NCI-H510A treated with DMSO at 0.1 percent for 48 hours (cell line): ENCODE measurements at regions not wholly inside any gene's neighbourhood (a gene's known extent, or its start where the extent isn't known, plus 50 kb on each side); places are given as distances from the start of the nearest gene placed in this dataset.
"Not testable (repeated sequence)": the region's sequence is repeated elsewhere in the genome, so short reads cannot be mapped to it uniquely, and the experiment has no call there.

Source experiments
- DNase-seq: peaks from one replicate; lab custom pipeline; 2025; lab: John Stamatoyannopoulos, UW

DNA sequence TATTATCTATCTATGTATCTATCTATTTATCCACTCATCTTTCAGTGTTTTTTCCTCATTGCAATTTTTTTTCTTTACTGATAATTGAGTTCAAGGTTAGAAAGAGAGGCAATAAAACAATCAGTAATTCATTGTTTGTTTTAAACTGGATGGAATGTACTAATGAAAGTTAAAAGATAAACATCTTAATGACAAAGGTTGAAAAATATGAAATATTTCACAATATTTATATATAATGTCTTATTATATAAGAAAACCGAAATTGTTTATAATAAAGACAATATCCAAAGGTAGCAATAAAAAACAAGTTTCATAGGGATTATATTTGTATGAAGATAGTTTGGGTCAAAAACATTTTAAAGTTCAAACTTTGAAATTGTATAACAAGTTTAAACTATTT lies 1015.5 kb upstream of the MIR17HG start:
- DNase-seq, result no peak

DNA sequence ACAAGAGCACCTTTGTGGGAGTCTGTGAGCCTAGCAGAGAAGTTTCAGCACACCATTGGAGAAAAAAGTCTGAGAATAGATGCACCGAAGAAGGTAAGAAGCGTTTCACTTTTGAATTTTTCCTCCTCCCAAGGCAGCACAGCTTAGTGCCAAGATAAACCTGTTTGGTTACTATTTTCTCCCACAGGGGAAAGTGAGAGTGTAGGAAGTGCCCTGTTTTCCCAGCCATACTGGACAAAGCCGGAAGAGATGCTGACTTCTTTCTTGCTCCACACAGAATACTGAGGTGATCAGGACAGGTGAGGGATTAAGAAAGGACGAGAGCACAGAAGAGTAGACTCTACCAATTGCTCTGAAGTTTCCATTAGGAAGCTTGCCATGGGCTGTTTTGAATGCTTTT lies 1011.0 kb upstream of the MIR17HG start:
- peak; percentile 14 for DNase-seq

DNA sequence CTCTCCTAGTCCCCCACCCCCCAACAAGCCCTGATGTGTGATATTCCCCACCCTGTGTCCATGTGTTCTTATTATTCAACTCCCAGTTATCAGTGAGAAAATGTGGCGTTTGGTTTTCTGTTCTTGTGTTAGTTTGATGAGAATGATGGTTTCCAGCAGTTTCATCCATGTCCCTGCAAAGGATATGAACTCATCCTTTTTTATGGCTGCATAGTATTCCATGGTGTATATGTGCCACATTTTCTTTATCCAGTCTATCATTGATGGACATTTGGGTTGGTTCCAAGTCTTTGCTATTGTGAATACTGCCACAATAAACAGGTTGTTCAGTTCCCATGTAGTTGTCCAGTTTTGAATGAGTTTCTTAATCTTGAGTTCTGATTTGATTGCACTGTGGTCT lies 1006.1 kb upstream of the MIR17HG start:
- not testable (repeated sequence) for DNase-seq

DNA sequence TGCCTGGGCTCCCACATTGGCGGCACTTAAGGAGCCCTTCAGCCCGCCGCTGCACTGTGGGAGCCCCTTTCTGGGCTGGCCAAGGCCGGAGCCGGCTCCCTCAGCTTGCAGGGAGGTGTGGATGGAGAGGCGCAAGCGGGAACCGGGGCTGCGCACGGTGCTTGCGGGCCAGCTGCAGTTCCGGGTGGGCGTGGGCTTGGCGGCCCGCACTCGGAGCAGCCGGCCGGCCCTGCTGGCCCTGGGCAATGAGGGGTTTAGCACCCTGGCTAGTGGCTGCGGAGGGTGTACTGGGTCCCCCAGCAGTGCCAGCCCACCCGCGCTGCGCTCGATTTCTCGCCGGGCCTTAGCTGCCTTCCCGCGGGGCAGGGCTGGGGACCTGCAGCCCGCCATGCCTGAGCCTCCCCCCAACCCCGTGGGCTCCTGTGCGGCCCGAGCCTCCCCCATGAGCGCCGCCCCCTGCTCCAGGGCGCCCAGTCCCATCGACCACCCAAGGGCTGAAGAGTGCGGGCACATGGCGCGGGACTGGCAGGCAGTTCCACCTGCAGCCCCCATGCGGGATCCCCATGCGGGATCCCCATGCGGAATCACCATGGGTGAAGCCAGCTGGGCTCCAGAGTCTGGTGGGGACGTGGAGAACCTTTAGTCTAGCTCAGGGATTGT lies 998.9 kb upstream of the MIR17HG start:
- not testable (repeated sequence) for DNase-seq

DNA sequence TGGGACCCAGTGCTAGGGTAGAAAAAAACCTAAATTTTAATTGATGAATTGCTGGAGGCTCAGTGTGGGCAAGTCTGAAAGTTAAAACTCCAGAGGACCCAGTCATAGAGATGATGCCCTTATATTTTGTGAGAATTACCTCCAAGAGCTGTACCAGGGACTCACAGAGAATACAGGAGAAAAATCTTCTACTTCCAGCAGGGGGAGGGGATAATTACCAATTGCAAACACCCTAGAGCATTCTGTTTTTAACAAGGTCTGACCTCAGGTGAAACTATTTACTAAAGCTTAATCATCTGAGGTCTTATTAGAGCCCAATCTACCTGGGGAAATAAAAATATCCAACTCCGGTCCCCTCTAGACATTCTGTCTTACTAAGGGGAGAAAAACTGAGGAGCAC lies 994.7 kb upstream of the MIR17HG start:
- DNase-seq, result no peak

DNA sequence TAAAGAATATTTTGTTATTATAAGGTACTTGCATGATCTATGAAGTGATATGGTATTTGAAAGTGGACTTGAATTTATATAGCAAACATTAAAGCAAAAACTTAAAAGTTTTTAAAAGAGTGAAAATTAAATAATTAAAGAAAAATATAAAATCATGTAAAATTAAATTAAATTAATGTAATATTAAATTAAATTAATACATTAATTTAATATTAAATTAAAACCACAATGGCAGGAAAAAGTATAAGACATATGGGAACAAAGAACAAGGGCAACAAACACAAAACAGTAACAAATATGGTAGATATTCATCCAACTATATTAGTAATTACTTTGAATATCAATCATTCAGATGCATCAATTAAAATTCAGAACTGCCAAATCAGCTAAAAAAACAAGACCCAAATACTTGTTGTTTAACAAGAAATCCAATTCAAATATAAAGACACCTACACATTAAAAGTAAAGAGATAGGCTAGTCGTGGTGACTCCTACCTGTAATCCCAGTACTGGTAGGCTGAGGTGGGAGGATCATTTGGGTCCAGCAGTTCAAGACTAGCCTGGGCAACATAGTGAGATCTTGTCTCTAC lies 992.2 kb upstream of the MIR17HG start:
- no peak for DNase-seq

DNA sequence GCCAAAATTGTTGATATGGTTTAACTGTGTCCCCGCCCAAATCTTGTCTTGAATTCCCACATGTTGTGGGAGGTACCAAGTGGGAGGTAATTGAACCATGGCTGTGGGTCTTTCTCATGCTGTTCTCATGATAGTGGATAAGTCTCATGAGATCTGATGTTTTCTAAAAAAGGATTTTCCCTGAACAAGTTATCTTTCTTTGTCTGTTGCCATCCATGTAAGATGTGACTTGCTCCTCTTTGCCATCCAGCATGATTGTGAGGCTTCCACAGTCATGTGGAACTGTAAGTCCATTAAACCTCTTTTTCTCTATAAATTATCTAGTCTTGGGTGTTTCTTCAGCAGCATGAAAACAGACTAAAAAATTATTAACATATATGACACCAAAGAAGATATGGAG lies 986.7 kb upstream of the MIR17HG start:
- DNase-seq, result no peak

DNA sequence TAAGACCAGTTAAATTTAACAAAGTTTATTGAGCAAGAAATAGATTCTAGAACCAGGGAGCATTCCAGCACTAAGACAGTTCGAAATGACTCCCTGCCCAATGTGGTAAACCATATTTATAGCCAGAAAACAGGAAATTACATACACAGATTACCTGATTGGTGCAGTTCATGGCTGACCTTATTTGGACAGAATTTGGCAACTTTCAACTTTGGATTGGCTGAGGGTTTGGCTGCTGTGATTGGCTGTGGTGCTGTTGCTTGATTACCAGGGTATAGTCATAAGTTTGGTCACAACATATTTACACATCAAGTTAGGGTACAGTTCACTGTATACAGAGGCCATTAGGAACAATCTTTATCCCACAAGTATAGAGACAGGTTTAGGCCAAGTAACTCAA lies 984.8 kb upstream of the MIR17HG start:
- DNase-seq, result no peak

DNA sequence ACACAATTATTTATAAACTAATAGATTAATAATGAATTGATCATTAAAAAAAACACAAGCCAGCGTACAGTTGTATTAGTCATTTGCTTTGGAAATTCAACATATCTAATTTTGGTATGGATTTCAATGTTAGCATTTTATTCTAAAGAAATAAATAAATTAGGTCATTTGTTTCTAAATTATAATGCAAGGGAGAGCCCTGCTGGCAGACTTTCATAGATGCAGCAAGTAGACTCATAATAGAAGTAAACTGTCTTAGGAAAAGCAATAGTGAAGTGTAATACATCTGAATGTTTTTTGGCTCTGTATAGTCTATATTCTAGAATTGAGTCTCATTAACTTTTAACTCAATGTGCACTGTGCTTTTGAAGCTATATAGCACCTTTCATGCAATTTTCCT lies 982.4 kb upstream of the MIR17HG start:
- no peak for DNase-seq

DNA sequence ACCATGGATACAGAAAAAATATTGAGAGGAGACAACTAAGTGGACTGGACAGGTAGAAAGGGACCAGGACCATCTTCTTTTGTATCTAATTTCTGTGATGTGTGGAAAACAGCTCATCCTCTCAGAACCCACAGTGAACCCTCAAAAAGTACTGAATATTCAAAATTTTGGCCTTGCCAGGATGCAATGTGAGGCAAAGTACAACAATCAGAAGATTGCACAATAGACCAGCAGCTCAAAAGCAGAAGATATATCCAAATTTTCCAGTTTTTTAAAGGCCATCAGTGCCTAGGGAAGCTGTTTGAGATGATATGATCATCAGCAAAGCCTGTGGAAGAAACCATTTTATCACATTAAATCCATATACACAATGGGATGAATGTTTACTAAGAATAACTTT lies 973.3 kb upstream of the MIR17HG start:
- DNase-seq, result no peak

DNA sequence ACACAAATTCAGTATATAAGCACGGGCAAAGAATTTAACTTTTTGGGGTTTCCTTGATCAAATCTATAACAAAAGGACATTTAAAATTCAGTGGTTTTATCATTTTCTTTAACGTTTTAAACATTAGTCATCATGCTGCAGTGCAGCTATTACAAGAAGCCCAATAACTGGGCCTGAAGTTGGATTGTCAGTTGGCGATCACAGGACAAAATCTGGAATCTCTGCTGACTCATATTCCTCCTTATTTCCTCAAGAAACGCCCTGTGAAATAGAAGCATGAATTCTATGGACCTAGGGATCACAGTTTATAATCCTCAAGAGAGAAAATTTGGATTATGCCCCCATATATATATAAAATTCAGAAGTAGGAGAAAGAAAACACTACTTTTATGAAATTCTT lies 971.6 kb upstream of the MIR17HG start:
- DNase-seq, result no peak

DNA sequence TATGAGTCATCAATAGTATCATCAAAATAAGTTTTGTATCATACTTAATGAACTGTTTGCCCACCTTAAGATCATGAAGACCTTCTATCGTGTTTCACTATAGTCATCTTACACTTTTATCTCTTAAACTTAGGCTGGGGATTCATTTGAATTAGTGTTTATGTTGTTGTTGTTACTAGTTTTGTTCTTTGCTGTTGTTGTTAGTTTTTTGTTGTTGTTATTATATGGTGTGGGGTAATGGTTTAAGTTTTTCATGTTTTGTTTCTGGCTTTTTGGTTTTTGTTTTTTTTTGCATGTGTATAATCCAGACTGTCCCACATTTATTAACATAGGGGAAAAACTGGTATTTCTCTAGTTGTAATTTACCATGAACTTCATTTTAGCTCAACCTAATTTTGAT lies 965.1 kb upstream of the MIR17HG start:
- no peak for DNase-seq

DNA sequence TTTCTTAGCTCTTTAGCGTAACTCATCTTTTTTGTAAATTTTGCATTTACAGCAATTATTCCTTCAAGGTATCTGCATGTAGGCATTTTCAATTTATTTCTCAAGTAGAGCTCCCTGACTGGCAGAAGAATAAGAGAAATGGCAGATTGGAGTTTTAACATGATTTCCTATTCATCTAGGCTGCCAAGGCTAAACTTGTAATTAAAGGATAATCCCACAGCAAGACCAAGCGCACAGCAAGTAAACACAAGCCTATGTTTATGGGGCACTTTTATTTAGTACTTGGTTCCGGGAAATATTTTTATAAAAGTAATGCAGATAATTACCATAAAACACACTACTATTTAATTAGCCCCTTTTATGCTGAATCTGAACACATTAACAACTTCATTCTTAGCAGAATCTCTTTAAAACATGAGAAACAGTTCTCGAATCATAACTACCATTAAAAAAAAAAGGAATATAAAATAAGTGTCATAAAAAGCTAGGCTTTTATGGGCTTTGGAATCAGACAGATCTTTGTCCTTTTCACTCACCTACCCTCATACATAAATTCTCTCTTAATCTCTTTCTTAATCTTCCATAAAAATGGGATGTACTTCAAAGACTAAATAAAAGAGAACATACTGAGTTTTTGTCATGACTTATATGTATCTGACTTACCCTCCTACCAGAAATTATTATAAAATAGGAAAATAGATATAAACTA lies 961.6 kb upstream of the MIR17HG start:
- no peak for DNase-seq

DNA sequence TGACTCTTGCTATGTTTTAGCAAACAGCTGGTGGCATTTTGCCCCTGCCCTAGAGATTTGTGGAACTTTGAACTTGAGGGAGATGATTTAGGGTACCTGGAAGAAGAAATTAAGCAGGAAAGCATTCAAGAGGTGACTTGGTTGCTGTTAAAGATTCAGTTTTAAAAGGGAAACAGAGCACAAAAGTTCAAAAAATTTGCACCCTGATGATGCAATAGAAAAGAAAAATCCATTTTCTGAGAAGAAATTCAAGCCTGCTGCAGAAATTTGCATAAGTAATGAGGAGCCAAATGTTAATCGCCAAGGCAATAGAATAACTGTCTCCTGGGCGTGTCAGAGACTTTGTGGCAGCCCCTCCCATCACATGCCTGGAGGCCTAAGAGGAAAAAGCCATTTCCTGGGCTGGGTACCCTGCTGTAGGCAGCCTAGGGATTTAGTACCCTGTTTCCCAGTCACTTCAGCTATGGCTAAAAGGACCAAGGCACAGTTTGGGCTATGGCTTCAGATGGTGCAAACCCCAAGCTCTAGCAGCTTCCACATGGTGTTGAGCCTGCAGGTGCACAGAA lies 958.5 kb upstream of the MIR17HG start:
- DNase-seq, result no peak

DNA sequence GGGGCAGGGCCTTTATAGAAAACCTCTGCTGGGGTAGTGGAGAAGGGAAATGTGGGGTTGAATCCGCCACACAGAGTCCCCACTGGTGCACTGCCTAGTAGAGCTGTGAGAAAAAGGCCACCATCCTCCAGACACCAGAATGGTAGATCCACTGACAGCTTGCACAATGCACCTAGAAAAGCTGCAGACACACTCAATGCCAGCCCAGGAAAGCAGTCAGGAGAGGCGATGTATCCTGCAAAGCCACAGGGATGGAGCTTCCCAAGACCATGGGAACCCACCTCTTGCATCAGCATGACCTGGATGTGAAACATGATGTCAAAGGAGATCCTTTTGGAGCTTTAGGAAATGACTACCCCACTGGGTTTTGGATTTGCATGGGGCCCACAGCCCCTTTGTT lies 958.0 kb upstream of the MIR17HG start:
- DNase-seq, result no peak

DNA sequence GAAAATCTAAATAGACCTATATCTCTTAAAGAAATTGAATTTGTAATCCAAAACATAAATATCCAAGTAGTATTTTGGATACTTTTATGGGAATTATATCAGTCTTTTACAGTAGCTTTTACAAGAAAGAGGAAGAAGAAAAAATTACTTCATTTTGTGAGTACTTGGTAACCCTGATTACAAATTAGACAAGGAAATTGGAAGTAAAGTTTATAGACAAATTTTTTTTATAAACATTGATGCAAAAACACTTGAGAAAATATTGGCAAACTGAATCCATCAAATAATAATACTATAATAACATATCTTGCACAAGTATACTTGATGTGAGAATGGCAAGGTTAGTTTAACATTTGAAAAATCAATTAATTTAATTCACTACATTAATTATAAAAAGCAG lies 954.1 kb upstream of the MIR17HG start:
- no peak for DNase-seq

DNA sequence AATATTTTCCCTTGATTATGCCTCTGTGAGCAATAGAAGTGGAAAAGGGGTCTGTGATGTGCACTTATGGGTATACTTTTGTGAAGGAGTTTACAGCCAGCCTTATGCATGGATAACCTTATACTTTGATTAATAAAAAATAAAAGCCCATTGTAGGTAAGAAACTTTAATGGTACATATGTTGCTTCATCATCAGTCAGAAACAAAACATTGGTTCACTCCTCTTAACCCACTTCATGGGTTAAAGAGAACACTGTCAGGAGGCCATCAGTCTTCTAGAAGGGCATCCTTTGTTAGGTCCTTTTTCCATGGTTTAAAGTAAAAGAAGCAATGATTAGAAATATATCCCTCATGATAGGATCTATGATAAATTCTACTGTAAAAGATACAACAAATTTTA lies 952.1 kb upstream of the MIR17HG start:
- no peak for DNase-seq

DNA sequence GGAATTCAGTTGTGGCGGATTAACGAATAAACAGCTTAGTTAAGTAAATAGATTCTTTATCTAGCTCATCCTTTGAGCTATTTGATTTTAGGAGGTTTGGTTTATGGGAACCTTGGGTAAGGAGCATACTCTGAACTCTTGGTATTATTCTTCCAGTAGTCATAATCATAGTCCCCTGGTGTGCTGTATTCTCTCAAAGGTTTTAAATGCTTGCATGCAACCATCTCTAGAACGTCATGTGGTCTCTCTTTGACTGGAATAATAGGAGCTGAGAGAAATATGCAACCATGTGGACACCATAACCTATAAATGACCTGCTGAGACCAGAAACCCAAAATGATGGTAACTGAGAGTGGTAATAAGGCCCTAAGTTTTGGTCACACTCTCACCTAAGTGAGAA lies 951.6 kb upstream of the MIR17HG start:
- DNase-seq, result no peak

DNA sequence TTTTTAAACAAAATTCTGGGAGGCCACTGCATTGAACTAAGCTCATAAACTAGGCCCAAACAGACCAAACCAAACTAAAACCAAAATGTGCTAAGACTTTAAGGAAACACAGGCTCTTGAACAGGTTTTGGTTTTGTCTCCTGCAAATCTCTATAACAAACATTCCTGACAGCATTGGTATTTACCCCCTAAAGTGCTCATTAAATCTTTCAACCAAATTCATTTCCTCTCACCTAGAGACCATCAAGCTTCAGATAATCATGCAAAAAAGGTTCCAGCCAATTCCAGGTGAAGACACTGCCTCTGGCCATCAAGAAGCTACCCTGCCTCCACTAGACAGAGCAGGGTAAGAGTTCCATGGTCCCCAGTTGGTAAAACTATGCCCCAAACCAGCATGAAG lies 951.2 kb upstream of the MIR17HG start:
- DNase-seq, result no peak

DNA sequence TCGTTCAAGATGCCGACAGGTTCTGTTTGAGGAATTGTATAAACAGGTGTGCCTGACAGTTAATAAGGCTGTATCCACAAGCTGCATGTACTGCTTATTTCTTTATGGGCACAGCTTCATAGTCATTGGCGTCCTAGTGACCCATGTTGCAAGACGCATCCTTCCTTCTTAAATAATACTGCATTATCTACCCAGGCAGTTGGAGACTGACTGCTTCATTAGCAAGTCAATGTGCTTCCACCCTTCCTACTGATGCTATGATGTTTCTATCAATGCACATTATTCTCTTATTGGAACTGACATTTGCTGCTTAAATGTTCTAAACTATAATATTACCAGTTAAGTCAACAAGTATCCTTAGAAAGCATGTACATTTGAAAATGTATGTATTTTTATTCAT lies 950.0 kb upstream of the MIR17HG start:
- DNase-seq, result no peak

DNA sequence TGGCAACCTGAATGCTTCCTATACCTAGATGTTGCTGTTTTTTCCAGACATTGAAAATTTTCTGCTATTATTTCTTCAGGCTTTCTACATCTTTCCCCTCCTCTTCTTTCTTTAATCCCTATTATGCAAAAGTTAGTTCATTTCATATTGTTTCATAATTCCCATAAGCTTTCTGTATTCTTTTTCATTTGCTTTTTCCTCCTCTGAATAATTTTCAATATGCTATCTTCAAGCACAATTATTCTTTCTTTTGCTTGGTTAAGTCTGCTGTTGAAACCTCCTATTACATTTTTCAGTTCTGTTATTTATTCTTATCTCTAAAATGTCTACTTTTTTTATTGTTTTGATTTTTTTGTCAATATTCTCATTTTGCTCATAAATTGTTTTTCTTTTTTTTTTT lies 947.1 kb upstream of the MIR17HG start:
- no peak for DNase-seq

DNA sequence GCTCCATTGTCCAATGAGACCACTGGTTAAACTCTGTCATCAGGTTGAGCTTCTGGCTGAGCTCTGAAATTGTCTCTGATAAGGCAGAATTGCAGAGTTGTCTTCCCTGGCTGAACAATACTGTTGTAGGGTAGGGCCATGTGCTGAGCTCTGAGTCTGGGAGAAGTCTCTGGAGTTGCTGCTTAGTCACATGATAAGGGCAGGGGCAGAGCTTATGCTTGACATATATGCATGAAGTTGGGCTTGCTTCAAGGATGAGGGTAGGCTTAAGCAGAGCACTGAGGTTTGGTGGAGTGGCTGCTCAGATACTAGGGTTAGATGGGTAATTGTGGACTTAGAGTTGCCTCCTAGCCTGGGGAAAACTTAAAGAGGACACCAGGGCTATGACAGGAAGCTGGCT lies 946.3 kb upstream of the MIR17HG start:
- DNase-seq, result no peak

DNA sequence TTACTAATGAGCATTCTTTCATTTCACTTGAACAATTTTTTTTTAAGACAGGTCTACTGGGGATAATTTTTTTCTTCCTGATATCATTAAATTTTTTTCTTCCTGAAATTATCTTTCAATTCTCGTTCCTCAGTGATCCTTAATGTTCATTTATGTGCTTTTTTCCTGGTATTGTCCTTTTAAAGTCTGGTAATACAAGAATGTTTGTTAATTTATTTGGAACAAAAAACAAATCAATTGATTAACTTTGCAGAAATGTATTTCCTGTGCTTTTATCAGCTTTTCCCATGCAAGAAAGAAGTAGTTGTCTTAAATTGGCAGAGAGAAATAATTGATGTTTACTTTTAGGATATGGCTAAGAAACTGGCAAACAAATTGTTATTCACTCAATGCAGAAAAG lies 945.4 kb upstream of the MIR17HG start:
- no peak for DNase-seq
